GM12872 (cell line): ENCODE measurements at regions not wholly inside any gene's neighbourhood (a gene's known extent, or its start where the extent isn't known, plus 50 kb on each side); places are given as distances from the start of the nearest gene placed in this dataset.

Source experiments
- CTCF ChIP-seq: IDR thresholded peaks from 3 replicates; pipeline ENCODE4 v1.5.1; 2011; ENCODE audit warnings: low read depth, mild to moderate bottlenecking, low read length, moderate library complexity; ENCODE audit not compliant: insufficient read depth

DNA sequence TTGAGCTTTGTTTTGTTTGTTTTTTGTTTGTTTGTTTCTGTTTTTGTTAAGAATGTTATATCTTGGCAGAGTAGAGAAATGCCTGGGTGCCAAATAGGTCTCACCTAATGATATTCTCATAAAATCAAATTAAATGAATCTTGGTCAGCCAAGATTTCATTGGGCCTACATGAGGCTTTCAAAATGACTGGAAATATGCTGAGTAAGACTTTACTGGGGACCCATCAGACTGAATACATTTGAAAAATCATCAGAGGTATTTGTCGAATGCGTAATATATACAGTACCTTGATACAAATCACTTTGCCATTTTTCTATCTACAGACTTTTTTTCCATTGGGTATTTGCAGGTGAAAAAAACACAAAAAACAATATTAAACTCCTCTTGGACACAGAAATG lies 480.8 kb downstream of the CDH2 start:
- no peak for TF ChIP-seq CTCF

DNA sequence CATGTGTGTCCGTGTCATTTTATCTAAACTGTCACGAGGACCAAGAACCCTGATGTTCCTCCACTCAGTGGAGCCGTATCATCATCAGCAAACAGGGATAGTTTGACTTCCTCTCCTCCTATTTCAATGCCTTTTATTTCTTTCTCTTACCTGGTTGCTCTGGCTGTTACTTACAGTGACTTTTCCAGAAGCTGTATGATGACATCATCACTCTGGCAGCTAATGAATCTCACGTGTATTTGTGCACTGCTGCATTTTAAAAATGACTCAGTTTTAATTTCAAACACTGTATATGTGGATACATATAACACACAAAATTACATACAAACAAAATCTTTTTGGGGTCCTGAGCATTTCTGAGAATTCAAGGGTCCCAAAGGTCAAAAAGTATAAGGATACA lies 481.4 kb downstream of the CDH2 start:
- TF ChIP-seq CTCF, result no peak

DNA sequence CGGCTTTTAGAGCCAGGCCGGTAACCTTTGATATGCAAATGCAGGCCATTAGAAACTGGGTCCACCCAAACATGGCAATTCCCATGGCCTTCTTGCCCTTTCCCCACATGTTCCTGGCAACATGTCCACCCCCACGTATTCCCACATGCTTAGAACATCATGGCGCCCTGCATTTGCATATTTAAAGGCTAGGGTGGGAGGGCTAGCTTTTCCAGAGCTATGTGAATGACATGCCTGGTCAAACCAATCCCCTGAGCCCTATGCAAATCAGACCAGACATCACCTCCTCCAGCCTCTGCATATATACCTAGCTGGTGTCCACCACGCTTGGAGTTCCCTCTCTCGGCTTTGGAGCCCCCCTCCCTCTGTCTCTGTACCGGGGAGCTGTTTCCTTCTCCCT lies 481.9 kb downstream of the CDH2 start:
- TF ChIP-seq CTCF, result no peak

DNA sequence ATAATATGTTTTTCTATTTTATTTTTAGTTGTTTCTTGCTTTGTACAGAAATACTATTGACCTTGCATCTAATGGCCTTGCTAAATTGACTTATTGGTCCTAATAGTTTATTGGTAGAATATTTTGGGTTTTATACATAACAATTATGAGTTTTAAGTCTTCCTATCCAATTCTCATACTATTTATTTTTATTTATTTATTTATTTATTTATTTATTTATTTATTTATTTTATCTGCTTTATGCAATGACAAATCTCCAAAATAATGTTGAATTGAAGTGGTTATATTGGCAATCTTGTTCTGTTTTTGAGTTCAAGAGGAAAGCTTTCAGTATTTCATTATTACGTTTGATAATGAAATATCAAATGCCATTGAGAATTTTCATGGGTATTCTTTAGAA lies 488.3 kb downstream of the CDH2 start:
- TF ChIP-seq CTCF, result no peak

- no peak for TF ChIP-seq CTCF
Observed at GRCh38 chr18:27687351-27687979, 489.5 kb downstream of the CDH2 start.

DNA sequence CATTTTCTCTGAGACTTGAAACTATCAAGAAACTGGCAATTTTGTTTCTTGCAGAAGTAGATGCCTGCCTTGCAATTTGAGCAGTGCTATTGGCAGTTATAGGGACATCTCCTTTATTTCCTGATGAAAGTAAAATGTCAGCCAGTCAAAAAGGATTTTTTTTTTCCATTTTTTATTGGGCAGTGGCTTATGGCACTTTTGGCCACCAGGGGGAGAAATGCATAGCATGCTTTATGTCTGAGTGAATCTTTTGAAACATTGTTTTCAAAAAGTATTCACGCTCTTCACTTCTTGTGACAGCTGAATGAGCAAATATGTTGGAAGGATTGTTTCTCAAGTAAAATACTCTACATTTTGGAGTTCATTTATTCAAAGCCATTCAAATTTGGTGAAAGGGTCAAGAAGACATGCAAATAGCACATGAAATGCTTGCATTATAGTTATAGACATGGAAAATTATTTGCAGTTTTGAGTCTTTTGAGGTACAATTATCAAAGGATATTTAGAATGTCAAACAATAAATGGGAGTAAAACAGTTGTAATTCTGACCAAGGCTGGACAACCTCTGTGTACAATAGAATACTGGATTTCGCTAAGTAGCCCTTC lies 491.0 kb downstream of the CDH2 start:
- TF ChIP-seq CTCF, result peak; percentile 58

- TF ChIP-seq CTCF, result no peak
Observed at GRCh38 chr18:27685091-27685490, 491.8 kb downstream of the CDH2 start.
